Stimulated activated CD8-positive, alpha-beta memory T cell treated with anti-CD3 and anti-CD28 coated beads, Interleukin-15, amount 100 ng/mL, for 48 hours (primary cell): ENCODE measurements at regions not wholly inside any gene's neighbourhood (a gene's known extent, or its start where the extent isn't known, plus 50 kb on each side); places are given as distances from the start of the nearest gene placed in this dataset.
"Not testable (repeated sequence)": the region's sequence is repeated elsewhere in the genome, so short reads cannot be mapped to it uniquely, and the experiment has no call there.

Source experiments
- DNase-seq, 2 donors: peaks; one replicate each; pipeline ENCODE4 v3.0.0-alpha.2; 2020; ENCODE audit warnings: low read depth in 2 of 2

DNA sequence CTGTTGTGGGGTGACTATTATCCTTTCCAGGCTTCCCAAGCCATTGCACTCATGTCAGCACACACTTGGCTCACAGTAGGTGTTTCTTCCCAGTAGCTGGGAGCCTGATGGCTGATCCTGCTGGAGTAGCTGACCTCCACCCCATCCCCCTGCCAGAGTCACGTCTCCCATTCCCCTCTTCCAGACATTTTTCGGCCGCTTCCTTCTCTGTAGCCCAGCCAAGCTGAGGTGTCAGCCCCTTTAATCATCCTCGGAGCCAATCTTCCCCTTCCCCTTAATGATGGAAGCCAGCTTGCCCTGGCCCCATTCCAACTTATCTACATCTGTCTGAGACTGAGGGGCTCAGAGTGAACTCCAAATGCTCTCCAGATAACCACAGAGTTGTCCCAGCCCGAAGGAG is 550.7 kb downstream of the MN1 start:
- DNase-seq: no peak

DNA sequence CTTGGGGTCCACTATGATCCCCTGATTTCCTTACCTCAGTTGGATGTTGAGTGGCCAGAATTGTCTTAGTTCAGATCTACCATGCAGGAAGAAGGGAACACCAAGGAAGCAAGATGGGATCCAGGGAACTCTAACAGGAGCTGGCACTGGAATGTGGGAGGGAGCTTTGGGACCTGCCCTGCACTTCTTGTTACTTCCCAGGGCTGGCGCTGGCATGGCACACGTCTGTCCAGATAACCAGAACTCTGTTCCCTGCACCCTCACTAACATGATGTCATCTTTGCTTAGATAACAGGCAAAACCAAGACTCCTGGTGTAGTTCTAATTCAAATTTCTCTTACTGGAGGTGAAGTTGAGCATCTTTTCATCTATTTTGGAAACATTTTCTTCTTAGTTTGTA is 550.0 kb downstream of the MN1 start:
- no peak for DNase-seq

DNA sequence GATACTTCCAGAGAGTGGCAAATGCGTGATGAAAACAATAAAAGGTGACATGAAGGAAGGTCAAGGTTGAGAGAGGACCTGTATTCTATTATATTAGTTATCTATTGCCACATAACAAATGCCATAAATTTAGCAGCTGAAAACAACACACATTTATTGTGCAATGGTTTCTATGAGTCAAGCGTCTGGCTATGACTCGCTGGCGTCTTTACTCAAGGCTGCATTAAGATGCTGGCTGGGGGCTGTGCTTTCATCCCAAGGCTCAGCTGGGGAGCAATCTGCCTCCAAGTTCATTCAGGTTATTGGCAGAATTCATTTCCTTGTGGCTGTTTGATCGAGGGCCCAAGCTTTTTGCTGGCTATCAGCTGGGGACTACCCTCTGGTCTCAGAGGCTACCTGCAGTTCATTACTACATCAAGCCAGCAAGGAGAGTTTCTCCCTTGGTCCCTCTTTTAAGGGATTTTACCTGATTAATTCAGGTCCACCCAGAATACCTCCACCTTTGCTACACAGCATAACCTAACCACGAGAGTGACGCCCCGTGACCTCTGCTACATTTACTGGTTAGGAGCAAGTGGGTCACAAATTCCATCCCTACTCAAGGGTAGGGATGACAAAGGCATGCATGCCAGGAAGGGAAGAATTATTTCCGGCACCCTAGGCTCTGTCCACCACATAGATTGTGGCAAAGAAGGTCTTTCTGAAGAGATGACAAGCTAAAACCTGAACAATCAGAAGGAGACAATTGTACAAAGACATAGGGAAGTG is 549.1 kb downstream of the MN1 start:
- DNase-seq: no peak

DNA sequence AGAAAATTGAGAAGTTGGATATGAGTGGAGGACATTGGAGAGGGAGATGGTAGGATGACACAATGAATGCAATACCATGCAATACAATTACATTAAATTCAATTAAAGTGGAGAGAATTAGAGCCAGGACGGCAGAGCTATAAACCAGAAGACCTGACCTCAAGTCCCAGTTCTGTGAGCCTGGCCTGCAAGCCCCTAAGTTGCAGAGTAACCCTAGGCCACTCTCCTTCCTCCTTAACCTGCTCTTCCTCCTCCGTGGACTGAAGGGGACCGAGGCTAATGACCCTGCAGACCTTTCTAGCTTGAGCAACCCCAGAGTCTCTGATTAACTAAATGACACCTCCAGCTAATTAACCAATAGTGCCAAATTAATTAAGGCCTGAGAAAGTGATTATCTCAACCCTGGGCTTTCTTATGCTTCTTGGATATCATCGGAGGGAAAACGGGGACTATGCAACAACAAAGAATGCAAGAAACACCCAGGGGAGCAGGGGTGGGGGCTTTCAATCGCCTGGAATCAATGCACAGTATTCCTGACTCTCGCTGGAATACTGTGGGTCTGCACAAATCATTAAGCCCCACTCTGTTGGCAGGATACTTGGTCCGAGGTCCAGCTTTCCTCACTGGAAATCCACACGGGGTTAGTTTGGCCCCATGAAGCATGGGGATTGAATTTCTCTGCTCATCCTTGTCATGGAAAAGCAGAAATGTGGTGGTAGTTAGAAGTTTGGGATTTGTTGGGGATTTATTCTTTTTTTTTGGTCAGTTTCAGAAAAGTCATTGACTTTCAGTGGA is 548.3 kb downstream of the MN1 start:
- DNase-seq: no peak

DNA sequence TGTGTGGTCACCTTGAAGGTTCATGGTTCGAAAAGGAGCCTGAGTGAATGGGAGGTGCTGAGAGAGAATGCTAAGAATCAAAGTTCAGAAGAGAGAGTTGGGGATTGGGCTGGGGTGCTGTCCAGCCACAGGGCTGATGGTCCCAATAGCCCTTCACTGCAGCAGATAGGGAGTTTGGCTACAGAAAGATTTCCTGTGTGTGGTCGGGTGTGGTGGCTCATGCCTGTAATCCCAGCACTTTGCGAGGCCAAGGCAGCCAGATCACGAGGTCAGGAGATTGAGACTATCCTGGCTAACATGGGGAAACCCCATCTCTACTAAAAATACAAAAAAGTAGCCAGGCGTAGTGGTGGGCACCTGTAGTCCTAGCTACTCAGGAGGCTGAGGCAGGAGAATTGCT is 547.5 kb downstream of the MN1 start:
- not testable (repeated sequence) for DNase-seq

DNA sequence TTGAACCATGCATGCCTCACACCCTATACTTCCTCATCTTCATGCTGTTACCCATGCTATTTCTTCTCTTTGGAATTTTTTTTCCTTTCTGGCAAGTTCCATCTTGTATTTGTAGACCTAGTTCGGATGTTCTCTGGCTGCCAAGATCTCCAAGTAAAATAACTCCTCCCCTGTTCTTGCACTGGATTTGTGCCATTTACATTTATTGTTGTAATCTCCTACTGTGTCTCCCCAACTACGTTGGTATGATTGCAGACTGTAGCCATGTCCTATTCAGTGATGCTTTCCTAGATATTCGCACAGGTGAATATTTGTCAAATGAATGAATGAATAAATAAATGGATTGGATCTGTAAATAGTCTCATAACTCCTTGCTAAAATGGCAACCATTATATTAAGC is 546.0 kb downstream of the MN1 start:
- no peak for DNase-seq

DNA sequence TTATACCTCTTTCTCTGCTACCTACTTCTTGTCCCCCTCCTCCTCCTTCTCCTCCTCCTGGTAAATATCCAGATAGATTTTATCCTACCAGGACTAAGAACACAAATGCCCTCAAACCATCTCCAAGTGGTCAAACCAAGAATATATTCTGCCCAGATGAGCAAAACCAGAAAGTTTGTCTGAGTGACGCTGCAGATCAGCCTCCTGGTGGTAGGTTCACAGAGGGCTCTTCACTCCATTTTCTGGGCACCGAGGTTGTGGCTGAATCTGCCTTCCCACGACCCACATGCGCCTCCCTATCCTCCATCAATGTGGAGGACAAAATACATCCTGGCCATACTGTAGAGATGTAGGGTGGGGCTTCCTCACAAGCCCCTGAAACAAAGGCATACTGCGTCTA is 543.6 kb downstream of the MN1 start:
- no peak for DNase-seq

DNA sequence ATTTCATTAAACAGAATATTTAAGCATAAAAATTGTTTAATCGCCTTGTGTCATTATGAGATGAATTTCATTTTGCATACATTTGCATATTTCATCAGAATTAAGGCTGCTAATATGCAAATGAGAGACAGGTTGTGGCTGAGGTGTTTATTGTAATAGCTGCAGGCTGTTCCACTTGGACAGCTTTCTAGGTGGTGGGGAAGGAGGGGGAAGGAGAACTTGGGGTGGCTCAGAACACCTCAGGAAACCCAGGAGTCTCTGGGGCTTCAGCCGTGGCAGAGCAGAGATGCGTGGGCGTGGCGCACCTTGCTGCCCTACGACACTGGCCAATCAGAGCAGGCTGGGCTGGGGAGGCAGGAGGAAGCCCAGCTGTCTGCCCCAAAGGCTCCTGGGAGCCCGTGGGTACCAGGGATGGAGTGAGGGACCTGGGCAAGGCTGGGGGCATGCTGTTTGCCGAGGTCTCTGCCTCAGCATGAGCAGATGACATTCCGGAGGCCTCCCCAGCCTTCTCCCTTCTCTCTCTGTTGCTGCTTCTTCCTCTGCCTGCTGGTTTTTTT is 542.9 kb downstream of the MN1 start:
- no peak for DNase-seq

DNA sequence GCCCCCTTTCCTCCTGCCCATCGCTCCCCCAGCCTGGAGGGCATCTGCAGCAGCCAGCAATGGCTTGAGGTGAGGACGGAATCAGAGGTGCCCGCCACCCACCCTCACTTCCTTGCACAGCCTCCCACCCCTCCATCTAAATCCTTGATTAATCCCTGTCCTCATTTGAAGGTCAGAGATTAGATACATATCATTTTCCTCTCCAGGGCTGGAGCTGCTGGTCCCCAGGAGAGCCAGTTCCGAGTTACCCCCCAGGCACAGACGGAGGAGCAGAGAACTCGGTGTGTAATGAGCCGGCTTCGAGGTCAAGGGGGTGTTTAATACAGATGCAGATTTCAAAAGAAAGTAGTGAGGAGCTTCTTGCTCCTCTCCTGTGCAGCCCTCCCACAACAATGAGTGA is 542.1 kb downstream of the MN1 start:
- DNase-seq: no peak

DNA sequence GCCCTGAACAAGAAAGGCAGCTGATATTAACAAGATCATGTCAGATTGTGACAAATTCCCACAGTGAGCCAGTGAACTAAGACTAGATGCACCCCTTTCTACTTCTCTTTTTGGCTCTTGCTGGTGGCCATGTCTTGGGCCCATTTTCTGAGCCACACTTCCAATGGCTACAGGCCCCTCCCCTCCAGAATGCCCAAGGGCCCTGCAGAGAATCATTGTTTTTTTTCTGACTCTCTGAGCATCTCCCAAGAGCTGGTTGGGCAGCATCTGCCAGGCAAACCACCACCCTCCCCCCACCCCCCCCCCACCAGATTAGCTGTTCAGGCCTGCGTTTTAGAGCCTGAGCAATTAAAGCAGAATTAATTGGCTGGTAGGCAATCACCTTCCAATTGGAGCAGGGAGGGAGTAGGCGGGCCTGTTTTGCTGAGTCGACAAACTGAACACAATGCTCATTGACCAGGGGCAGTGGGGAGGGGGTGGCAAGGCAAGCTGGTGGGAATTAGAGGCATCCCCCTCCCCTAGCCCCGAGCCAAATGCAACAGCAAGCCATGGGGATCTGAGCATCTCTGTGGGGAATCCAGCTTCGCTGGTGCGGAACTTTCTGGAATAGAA is 541.4 kb downstream of the MN1 start:
- DNase-seq: no peak

DNA sequence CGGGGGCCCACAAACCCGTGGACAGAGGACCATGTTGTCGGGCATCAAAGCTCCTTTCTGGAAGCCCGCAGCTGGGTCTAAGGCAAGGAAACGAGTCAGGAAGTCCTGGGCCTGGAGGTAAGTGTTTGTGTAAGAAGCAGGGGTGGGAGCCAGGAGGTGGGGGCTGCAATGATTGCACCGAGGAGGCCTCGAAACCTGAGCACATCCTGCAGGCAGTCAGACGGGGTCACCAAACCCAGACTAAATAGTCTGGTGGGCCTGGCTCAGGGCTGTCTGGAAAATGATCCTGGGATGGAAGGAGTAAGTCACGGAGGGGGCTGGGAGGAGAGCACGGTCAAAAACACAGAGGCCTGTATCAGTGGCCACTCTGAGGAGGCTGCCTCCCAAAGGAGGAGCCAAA is 539.2 kb downstream of the MN1 start:
- no peak for DNase-seq

DNA sequence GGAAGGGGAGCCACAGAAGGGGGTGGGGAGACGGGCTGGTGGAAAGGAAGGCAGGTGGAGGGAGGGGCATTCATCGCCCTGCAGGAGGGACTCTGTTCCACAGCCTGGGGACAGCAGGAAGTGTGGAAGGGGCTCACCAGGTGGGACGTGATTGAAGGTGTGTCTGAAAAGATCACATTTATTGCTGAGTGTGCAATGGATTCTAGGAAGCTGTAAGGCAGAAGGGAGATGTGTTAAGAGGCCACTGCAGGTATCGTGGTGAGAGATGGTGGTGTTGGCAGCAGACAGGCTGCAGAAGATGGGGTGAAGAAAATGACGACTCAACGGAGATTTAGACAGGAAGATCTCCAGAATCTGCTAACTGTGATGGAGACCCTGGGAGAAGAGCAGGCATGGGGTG is 537.4 kb downstream of the MN1 start:
- no peak for DNase-seq

DNA sequence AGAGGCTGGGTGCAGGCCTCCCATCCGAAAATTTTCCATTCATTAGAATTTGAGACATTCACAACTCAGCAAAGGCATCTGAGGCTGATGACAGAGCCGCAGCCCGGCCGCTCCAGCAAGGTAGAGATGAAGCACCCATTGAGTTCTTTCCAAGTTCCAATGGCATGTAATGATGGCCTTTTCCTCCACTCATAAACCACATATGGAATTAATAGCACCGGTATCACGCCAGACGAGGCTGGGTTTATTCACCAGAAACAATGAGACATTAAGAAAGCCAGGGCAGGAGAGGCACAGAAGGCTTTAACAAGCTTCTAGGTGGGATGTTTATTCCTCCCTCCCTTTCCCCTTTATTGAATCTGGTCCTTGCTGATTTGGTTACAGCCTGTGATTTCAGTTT is 534.4 kb downstream of the MN1 start:
- DNase-seq: no peak

DNA sequence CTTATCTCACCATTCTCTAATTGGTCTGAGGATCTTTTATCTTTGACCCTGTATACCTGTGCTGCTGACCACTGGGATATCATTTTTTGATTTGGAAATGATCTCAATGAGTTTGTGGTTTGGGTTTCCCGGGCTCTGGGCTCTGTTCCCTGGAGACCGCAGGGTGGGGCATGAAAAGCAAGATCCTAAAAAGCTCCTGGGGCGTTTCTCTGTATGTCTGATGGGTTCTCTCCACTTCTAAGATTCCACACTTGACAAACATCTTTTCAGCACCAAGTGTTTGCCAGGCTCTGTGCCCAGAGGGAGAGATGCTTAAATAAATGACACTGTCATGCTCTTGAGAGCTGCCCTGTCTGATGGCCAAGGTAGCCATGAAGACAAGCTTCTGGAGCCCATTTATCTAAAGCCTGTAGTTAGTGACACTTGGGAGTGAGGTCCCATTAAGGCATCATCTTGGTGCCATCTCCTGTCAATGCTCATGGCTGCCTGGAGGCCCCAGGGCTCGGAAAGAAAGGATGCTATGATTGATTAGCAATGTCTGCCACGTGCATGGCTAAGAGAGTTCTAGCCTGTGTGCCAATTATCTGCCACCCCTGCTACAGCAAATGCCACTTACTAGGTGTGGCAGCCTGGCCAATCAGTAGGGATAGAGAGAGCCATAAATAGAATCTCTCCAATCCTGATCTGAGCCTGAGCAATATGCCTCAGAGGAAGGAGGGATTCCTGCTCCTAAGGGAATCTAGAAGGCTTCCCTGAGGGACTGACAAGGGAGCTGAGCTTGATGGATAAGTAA is 531.6 kb downstream of the MN1 start:
- DNase-seq: no peak

DNA sequence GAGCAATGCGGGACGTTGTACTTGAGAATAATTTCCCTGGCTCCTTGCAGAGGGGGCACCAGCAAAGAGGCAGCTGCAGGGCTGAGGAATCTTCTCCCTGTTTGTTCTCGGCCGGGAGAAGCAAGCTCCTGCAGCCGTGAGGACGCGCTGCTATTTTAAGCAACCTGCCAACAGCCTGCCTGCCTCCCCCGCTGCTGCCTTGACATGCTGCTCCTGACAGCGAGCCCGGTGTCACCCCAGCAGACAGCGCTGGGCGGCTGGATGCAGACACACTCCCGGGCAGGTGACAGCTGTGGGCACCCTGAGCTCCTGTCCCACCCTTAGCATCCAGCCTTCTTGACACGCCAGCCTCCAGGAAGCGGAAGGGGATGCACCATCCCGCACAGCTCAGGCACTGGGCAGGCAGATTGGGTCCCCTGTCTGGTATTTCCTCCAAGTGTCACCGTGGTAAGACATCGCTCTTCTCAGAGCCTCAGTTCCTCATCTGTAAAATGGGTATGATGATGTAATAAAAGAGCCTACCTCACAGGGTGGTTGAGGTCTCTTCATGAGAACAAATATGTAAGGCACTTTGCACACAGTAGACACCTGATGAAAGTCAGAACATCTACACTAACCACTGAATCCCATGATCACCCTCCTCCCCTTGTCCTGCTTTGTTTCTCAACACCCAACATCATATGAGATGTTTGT is 530.6 kb downstream of the MN1 start:
- no peak for DNase-seq

DNA sequence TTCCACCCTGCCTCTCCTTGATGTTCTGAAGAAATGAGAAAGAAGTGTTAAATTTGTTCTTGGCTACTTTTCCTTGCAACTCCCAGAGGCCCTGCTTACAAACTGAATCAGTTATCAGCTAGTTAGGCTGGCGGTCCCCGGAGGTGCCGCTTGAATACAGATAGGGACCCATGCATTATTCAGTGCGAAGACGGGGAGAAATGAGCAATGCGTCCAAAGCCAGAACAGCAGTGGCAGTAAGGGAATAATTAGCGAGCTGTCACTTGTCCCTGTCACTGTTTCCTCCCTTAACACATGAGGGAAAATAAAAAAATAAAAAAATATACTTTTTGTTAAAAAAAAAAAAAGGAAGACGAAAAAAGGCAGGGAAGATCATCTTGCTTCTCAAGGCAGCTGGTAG is 528.1 kb downstream of the MN1 start:
- no peak for DNase-seq

DNA sequence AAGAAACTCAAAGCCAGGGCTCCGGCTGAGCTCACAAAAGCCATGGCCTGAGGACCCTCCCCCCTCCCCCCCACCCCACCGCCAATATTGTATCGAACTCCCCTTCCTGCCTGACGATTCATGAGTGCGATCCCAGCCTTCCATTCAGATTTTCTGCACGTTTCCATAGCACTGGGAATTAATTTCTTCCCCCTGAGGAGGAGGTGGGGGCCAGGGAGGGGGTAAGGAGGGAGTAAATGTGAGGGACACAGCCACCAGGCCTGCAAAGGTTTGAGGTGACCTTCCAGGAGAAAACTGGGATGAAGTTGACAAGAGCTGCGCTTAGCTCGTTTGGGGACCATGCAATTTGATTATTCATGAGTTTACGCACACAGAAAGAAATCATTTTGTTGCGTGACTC is 527.7 kb downstream of the MN1 start:
- DNase-seq: no peak

DNA sequence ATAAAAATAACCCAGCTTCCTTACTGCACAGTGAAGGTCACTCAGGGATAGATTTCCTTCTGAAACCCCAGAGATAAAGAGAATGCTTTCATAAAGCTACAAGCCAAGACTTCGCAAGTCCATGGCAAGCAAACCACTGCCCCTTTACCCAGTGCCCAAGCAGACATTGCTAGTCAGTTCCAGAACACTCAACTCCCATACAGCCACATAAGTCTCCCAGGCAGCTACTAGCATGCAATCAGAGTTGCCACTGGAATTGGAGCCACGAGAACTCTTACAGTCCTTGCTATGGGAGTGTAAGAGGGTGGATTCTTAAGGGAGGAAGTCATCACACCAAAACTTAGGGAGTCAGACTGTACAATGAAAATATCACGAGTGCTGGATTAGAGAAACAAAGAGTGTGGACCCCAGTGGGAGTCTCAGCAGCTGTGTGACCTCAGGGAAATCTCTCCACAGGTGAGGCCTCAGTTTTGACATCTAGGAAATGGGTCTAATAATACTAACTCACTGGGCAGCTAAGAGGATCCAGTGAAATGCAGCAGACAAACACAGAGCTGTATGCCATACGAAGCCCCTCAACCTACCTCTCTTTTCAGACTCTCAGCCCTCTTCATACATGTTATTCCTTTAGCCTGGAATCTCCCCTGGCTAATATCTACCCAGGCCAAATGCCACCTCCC is 526.6 kb downstream of the MN1 start:
- no peak for DNase-seq

DNA sequence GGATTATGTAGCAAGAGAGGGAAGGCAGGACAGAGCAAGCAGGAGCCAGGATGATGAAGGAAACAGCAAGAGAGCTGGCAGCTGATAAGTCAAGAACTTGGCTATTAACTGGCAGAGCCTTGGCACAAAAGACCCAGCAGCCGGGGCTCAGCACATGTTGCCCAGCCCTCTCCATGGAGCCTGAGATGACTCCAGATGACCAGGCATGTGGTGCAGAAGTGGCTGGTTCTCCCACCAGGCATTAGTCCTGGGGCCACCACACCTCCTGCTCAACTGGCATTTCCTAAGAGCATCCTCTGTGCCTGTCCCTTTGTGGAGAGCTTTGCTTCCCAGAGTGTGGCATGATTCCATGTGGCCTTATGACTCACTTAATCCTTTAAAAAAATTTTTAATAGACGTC is 522.6 kb downstream of the MN1 start:
- no peak for DNase-seq

DNA sequence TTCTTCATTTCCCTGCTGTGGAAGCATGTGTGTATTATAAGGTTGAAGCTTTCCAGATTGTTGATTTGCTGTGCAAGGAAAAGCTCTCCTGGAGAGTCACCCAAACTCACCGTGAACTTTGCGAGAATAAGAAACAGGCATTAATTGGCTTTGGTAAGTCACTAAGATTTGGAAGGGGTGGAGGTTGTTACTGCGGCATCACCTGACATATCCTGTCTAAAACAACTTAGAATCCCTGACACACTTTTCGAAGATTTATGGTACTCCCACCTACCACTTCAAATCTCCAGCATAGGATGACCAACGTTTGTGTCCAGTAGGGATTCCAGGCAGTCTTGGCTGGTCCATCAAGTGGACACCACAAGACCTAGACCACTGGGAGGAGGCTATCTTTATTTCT is 518.3 kb downstream of the MN1 start:
- no peak for DNase-seq

DNA sequence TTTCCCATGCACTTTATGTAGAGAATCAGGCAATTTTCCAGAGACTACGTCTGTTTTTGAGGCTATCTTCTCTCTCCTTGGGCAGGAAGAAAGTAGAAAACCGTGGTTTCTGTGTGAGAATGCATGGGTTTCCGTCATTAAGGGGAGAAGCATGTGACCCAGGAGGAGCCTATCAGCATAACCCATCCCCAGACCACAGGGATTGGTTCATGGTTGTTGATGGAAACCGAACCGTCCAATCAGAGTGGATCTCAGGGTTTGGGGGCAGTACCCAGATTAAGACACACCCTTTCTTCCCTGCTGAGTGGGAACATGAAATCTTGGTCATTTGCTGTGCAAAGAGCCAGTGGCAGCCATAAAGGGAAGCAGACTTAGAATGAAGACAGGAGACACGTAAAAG is 517.8 kb downstream of the MN1 start:
- DNase-seq: no peak
